Small intestine (tissue), 7 donors: ENCODE measurements at regions not wholly inside any gene's neighbourhood (a gene's known extent, or its start where the extent isn't known, plus 50 kb on each side); places are given as distances from the start of the nearest gene placed in this dataset.
A peak's percentile ranks its signal among the peaks of the same experiment; 100 is the strongest.
"Not testable (repeated sequence)": the region's sequence is repeated elsewhere in the genome, so short reads cannot be mapped to it uniquely, and the experiment has no call there.

Experiments used
- DNase-seq, 2 donors: peaks; one replicate each; pipeline versions ENCODE4 v3.0.0 to v3.0.0-alpha.2; 2013
- FAIRE-seq: peaks from 2 replicates; lab custom pipeline; 2012; peaks lifted over from hg19 to GRCh38; lab: Jason Lieb, UNC
- H3K27ac ChIP-seq, 3 donors: one replicate each; pipeline ENCODE4 v1.5.1; 2013; ENCODE audit warnings: low read length in 2 of 3, mild to moderate bottlenecking in 2 of 3, control low read depth in 1 of 3, inconsistent platforms in 1 of 3, low read depth in 1 of 3, moderate library complexity in 1 of 3
- H3K27me3 ChIP-seq, 3 donors: one replicate each; pipeline ENCODE4 v1.6.1; 2013; ENCODE audit warnings: low read length in 3 of 3, inconsistent platforms in 1 of 3; ENCODE audit not compliant: control insufficient read depth in 3 of 3, insufficient read depth in 3 of 3
- H3K36me3 ChIP-seq, 3 donors: one replicate each; pipeline ENCODE4 v1.6.1; 2013; ENCODE audit warnings: low read length in 3 of 3, inconsistent platforms in 1 of 3, low read depth in 1 of 3, mild to moderate bottlenecking in 1 of 3, moderate library complexity in 1 of 3; ENCODE audit not compliant: control insufficient read depth in 3 of 3, insufficient read depth in 2 of 3
- H3K4me1 ChIP-seq, 3 donors: one replicate each; pipeline ENCODE4 v1.6.1; 2013; ENCODE audit warnings: low read length in 2 of 3, inconsistent platforms in 1 of 3, low read depth in 1 of 3, mild to moderate bottlenecking in 1 of 3, moderate library complexity in 1 of 3; ENCODE audit not compliant: control insufficient read depth in 3 of 3, insufficient read depth in 2 of 3
- H3K4me3 ChIP-seq, 3 donors: one replicate each; pipeline ENCODE4 v1.5.1; 2013; ENCODE audit warnings: low read length in 3 of 3, control low read depth in 1 of 3, inconsistent platforms in 1 of 3, low read depth in 1 of 3, mild to moderate bottlenecking in 1 of 3, moderate library complexity in 1 of 3
- H3K9me3 ChIP-seq, 2 donors: one replicate each; pipeline ENCODE4 v1.6.1; 2013; ENCODE audit warnings: low read depth in 1 of 2, low read length in 1 of 2; ENCODE audit not compliant: control insufficient read depth in 2 of 2, insufficient read depth in 1 of 2
- WGBS, 3 donors: extraction: QIAGEN DNeasy Blood & Tissue Kit; methylation state at CpG; one replicate each; pipeline ENCODE4 v1.1.7; 2013; 5-methylcytosine and 5-hydroxymethylcytosine counted together
- donor health status: healthy with polysubstance abuse.
- donor health status: control.
- donor health status: control.
- donor health status: Bipolar disorder and iron deficiency.
- donor health status: healthy.

DNA sequence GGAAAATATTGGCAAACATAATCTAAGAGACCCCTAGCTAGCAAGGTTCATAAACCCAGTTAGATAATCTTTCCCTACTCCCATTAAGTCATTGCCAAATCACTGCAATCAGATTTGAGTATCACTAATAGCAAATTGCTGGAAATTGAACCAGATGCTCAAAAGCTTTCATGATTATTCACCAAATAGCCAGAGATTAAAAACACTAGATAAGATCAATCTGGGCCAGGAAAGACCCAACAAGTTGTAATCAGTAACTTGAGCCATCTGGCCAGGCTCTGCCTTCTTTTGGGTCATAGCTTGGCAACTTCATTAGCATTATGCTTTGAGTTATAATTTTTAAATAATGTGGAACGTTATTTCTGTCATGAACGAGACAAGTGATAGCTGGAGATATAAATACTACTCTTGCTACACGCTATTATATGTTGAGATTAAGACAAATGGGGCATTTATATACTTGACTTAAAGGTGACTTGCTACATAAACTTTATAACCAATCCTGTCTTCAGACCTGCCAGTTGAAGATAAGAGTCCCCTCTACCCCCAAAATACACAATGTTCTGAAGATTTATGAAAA is 196.6 kb upstream of the EDNRA start:
- Histone ChIP-seq H3K4me1 (no peaks in the 10 kb centered on the region), H3K36me3 (no peaks in the 10 kb centered on the region), H3K27me3 (no peaks in the 10 kb centered on the region), H3K4me3 (no peak overlapping the region), H3K9me3 (peaks cover 0 to 3% of the 10 kb centered on the region in 2 donors), H3K27ac (no peak overlapping the region)
- FAIRE-seq, result no peak
- DNase-seq, result no peak
- WGBS, 3 donors, result 69 to 73% (median 71%) methylated on average over 3 of the region's 3 CpGs

DNA sequence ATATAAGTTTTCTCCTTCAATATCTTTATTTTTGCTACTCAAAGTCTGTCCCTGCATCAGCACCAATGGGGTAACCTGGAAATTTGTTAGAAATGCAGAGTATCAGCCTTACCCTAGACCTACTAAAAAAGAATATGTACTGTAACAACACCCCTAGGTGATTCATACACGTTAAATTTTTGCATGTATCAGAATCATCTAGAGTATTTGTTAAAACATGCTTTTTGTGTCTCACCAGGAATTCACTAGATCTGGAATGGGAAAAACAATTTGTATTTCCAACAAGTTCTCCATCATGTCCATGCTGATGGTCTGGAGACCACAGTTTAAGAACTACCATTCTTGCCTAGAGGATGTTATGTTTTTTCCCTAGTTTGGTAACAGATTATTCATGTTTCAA is 196.0 kb upstream of the EDNRA start:
- no peak overlapping the region for H3K27ac ChIP-seq
- FAIRE-seq (no peak), DNase-seq (no peak)
- WGBS, 3 donors, result 53 to 76% (median 67%) methylated on average over 1 of the region's 1 CpG
- H3K9me3 ChIP-seq, result peaks cover 0 to 2% of the 10 kb centered on the region in 2 donors
- H3K27me3 ChIP-seq, result no peaks in the 10 kb centered on the region
- H3K36me3 ChIP-seq, result no peaks in the 10 kb centered on the region
- no peaks in the 10 kb centered on the region for H3K4me1 ChIP-seq
- H3K4me3 ChIP-seq, result no peak overlapping the region

DNA sequence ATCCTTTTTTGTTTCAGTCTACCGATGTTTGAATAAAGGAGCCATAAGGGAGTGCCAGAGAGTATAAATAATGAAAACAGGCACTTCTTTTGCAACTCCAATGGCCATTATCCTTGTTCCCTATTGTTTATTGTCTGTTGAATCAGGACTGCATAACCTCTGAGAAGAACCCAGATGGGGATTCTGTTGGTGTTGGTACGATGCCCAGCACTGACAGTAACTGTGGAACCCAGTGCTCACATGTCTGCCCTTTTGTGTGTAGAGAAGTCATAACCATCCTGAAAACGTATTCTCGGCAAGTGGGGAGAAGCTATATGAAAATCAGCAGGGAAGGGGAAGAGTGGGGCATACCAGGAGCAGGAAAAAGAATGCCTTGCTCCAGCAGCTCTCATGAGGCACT is 195.1 kb upstream of the EDNRA start:
- no peak for FAIRE-seq
- WGBS, 3 donors, result 85 to 92% (median 87%) methylated on average over 4 of the region's 4 CpGs
- no peak for DNase-seq
- no peaks in the 10 kb centered on the region for H3K4me1 ChIP-seq
- no peaks in the 10 kb centered on the region for H3K36me3 ChIP-seq
- no peak overlapping the region for H3K27ac ChIP-seq
- no peak overlapping the region for H3K4me3 ChIP-seq
- no peaks in the 10 kb centered on the region for H3K27me3 ChIP-seq
- H3K9me3 ChIP-seq, result no peaks in the 10 kb centered on the region

DNA sequence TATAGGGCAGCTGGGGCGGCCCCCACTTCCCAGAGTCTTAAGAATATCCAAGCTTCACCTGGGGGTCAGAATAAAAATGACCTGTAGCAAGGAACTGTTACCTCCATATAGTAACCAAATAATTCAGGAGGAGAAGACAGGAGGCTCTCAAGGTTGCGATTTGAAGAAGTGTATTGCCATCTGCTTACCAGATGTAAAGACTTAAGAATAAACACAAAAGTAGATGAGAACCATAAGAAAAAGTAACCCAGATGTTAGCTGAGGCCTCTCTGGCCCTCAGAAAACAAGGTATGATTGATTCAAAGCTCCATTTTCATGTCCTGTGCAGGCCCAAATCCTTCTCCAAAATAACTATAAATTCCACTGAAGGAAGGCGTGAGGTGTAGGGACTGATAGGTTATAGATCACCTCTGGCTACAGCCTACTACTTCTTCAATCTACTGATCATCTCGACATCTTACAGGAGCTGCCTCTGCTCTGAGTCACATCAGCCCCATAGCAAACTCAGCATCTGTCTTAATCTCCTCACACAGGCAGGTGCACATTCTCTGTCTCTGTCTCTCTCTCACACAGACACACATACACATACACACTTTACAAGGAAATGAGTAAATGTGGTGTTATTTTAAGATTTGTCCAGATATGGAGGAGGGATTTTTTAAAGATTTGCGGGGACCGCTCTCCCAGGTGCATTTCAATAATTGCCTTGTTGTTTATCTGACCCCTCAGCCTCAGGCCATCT is 193.9 kb upstream of the EDNRA start:
- 78 to 81% (median 80%) methylated on average over 6 of the region's 6 CpGs for WGBS, 3 donors
- peaks cover 0 to under 1% of the 10 kb centered on the region in 2 donors for H3K9me3 ChIP-seq
- H3K27ac ChIP-seq, result no peak overlapping the region
- no peaks in the 10 kb centered on the region for H3K4me1 ChIP-seq
- H3K27me3 ChIP-seq, result no peaks in the 10 kb centered on the region
- FAIRE-seq (no peak), DNase-seq (no peak)
- no peaks in the 10 kb centered on the region for H3K36me3 ChIP-seq
- no peak overlapping the region for H3K4me3 ChIP-seq

DNA sequence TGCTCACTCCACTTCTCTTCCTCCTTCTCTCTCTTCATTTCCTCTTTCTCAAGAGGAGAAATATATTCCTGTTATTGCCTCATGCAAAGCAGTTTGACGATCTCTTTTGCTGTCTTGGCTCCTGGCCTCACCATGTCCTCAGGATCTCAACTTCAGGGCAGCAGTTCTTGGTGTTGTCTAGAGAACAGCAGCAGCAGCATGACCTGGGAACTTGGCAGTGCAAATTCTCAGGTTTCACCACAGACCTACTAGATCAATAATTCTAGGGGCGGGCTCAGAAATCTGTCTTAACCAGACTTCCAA is 193.4 kb upstream of the EDNRA start:
- Histone ChIP-seq H3K9me3 (peaks cover 0 to 6% of the 10 kb centered on the region in 2 donors), H3K36me3 (no peaks in the 10 kb centered on the region), H3K4me3 (no peak overlapping the region), H3K27me3 (no peaks in the 10 kb centered on the region), H3K27ac (no peak overlapping the region), H3K4me1 (no peaks in the 10 kb centered on the region)
- FAIRE-seq (no peak), DNase-seq (no peak)
- WGBS, 3 donors, result 54 to 64% (median 57%) methylated on average over 2 of the region's 2 CpGs

DNA sequence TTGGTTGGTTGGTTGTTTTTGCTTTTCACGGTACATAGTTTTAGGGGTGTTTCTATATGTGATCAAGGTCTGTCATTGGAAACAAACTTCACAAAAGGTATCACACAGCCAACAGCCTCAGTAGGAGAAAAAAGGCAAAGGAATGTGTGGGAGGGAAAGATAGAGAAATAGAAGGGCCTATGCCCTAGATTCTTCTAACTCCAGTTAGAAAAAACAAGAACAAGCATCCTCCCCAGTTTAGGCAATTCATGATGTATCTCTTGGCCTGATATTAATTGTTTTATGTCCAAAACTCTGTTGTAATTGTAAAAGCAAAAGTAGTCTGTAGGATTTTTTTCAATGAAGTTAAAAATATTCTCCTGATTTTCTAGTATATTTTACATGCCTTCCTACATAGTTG is 192.4 kb upstream of the EDNRA start:
- H3K4me1 ChIP-seq, result peaks cover 0 to 5% (median 0%) of the 10 kb centered on the region in 3 donors
- no peaks in the 10 kb centered on the region for H3K36me3 ChIP-seq
- no peak overlapping the region for H3K27ac ChIP-seq
- DNase-seq (no peak), FAIRE-seq (no peak)
- peaks cover 0 to 6% of the 10 kb centered on the region in 2 donors for H3K9me3 ChIP-seq
- H3K27me3 ChIP-seq, result no peaks in the 10 kb centered on the region
- WGBS, 3 donors, result 92 to 97% (median 95%) methylated on average over 1 of the region's 1 CpG
- H3K4me3 ChIP-seq, result no peak overlapping the region

DNA sequence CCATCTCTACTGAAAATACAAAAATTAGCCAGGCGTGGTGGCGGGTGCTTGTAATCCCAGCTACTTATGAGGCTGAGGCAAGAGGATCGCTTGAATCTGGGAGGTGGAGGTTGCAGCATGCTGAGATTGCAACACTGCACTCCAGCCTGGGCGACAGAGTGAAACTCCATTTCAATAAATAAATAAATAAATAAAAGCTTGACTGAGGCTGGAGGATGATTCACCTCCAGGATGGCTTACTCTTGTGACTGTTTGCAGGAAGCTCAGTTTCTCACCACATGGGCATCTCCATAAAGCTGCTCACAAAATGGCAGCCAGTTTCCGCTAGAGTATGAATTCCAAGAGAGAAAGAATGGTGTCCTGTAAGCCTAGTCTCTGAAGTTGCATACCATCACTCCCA is 191.7 kb upstream of the EDNRA start:
- FAIRE-seq (no peak), DNase-seq (no peak)
- Histone ChIP-seq H3K36me3 (no peaks in the 10 kb centered on the region), H3K27ac (no peak overlapping the region), H3K9me3 (peaks cover 0 to 6% of the 10 kb centered on the region in 2 donors), H3K4me3 (no peak overlapping the region), H3K4me1 (peaks cover 0 to 5% (median 0%) of the 10 kb centered on the region in 3 donors), H3K27me3 (no peaks in the 10 kb centered on the region)
- WGBS, 3 donors, result 91 to 93% (median 92%) methylated on average over 5 of the region's 5 CpGs

DNA sequence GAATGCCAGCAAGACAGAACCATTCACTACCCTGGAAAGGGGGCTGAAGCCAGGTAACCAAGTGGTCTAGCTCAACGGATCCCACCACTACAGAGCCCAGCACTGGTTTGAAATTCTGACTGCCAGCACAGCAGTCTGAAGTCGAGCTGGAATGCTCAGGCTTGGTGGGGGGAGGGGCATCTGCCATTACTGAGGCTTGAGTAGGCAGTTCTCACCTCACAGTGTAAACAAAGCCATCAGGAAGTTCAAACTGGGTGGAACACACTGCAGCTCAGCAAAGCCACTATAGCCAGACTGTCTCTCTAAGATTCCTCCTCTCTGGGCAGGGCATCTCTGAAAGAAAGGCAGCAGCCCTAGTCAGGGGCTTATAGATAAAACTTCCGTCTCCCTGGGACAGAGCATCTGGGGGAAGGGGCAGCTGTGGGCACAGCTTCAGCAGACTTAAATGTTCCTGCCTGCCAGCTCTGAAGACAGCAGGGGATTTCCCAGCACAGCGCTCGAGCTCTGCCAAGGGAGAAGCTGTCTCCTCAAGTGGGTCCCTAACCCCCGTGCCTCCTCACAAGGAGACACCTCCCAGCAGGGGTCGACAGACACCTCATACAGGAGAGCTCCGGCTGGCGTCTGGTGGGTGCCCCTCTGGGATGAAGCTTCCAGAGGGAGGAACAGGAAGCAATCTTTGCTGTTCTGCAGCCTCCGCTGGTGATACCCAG is 188.1 kb upstream of the EDNRA start:
- H3K4me1 ChIP-seq, H3K36me3 ChIP-seq, H3K9me3 ChIP-seq, FAIRE-seq, H3K4me3 ChIP-seq, H3K27me3 ChIP-seq, H3K27ac ChIP-seq: not testable (repeated sequence)
- WGBS, 3 donors, result 37 to 56% (median 38%) methylated on average over 10 of the region's 10 CpGs
- peak; percentile 30 to 63 for DNase-seq
